ENCODE measurements at regions not wholly inside any gene's neighbourhood (a gene's known extent, or its start where the extent isn't known, plus 50 kb on each side); places are given as distances from the start of the nearest gene placed in this dataset.

GRCh38 chr13:85216576-85216975, 582.6 kb downstream of the SLITRK6 start:
- TF ChIP-seq JUNB (IDR thresholded peaks at IDR 0.05; ENCODE audit: unreplicated experiment) (no peak), NANOG (IDR thresholded peaks at IDR 0.05; ENCODE audit: borderline replicate concordance) (no peak), ZNF114 (CRISPR knock-in tag; IDR thresholded peaks at IDR 0.05) (no peak), EZH2 (IDR thresholded peaks at IDR 0.05; ENCODE audit: low read depth, unreplicated experiment) (no peak)
- H3K79me2 ChIP-seq (replicated peaks; ENCODE audit: insufficient read depth), result no peaks in the 10 kb centered on the region
- H3K27ac ChIP-seq (ENCODE audit: low read depth), result no peak overlapping the region
- Mint-ChIP-seq H3K36me3 (ENCODE audit: low read depth) (no peaks in the 10 kb centered on the region), H3K4me3 (no peak overlapping the region), H3K4me1 (peaks cover 2% of the 10 kb centered on the region; the same call in 1 of the 3 replicates), H3K27ac (no peak overlapping the region), H3K27me3 (ENCODE audit: insufficient read depth, low read depth, poor library complexity) (no peaks in the 10 kb centered on the region), H3K9me3 (peaks cover 3% of the 10 kb centered on the region; the same call in 1 of the 3 replicates)
- ATAC-seq, result no peak
- no peaks in the 10 kb centered on the region for H3K36me3 ChIP-seq (ENCODE audit: insufficient read depth)
- H3K4me2 ChIP-seq, result no peak overlapping the region
- no peaks in the 10 kb centered on the region for H3F3A ChIP-seq (replicated peaks; ENCODE audit: low read depth)
- 0 out of 2 replicates have a peak, but pooled peaks cover 10% of the 10 kb centered on the region for H3K9me2 ChIP-seq (ENCODE audit: insufficient read depth)
- no peaks in the 10 kb centered on the region for H4K20me1 ChIP-seq (replicated peaks; ENCODE audit: insufficient read depth)
- DNase-seq (ENCODE audit: low spot score), result no peak
- no peak overlapping the region for H2AFZ ChIP-seq
- H3K4me3 ChIP-seq, result no peak overlapping the region
- H3K4me1 ChIP-seq (ENCODE audit: insufficient read depth), result no peaks in the 10 kb centered on the region
- H3K27me3 ChIP-seq (ENCODE audit: insufficient read depth), result no peaks in the 10 kb centered on the region

GRCh38 chr13:85212692-85213091, 586.5 kb downstream of the SLITRK6 start:
- Histone ChIP-seq H3K27me3 (ENCODE audit: insufficient read depth) (no peaks in the 10 kb centered on the region), H4K20me1 (replicated peaks; ENCODE audit: insufficient read depth) (no peaks in the 10 kb centered on the region), H3K79me2 (replicated peaks; ENCODE audit: insufficient read depth) (no peaks in the 10 kb centered on the region), H3K36me3 (ENCODE audit: insufficient read depth) (no peaks in the 10 kb centered on the region), H3K4me2 (no peak overlapping the region), H3K4me3 (no peak overlapping the region), H3F3A (replicated peaks; ENCODE audit: low read depth) (no peaks in the 10 kb centered on the region), H3K4me1 (ENCODE audit: insufficient read depth) (no peaks in the 10 kb centered on the region), H3K9me2 (ENCODE audit: insufficient read depth) (no peaks in the 10 kb centered on the region), H2AFZ (no peak overlapping the region), H3K27ac (ENCODE audit: low read depth) (no peak overlapping the region)
- peaks cover 10% of the 10 kb centered on the region for H3K9me3 Mint-ChIP-seq
- no peaks in the 10 kb centered on the region for H3K27me3 Mint-ChIP-seq (ENCODE audit: insufficient read depth, low read depth, poor library complexity)
- H3K27ac Mint-ChIP-seq, result no peak overlapping the region
- H3K36me3 Mint-ChIP-seq (ENCODE audit: low read depth), result peaks cover 5% of the 10 kb centered on the region; the same call in 2 of the 3 replicates
- no peak overlapping the region for H3K4me3 Mint-ChIP-seq
- DNase-seq (ENCODE audit: low spot score), result no peak
- no peak for ATAC-seq
- H3K4me1 Mint-ChIP-seq, result peaks cover 2% of the 10 kb centered on the region; the same call in 1 of the 3 replicates
- TF ChIP-seq POLR2AphosphoS5 (IDR thresholded peaks at IDR 0.05; ENCODE audit: low read depth) (no peak), ETS1 (IDR thresholded peaks at IDR 0.05) (no peak), EZH2 (IDR thresholded peaks at IDR 0.05; ENCODE audit: low read depth, unreplicated experiment) (no peak), CTCF (conservative IDR thresholded peaks at IDR 0.05; ENCODE audit: low read depth in 2 of 2) (no peak), CREB1 (CRISPR knock-in tag; IDR thresholded peaks at IDR 0.05; ENCODE audit: low read depth) (no peak), ZNF462 (CRISPR knock-in tag; IDR thresholded peaks at IDR 0.05) (no peak), EZH2phosphoT487 (IDR thresholded peaks at IDR 0.05; ENCODE audit: unreplicated experiment) (no peak), JUNB (IDR thresholded peaks at IDR 0.05; ENCODE audit: unreplicated experiment) (no peak), STAT1 (IDR thresholded peaks at IDR 0.05; ENCODE audit: unreplicated experiment) (no peak), ZNF114 (CRISPR knock-in tag; IDR thresholded peaks at IDR 0.05) (no peak), ZNF331 (CRISPR knock-in tag; IDR thresholded peaks at IDR 0.05; ENCODE audit: low read depth) (no peak)
